A673 (cell line): ENCODE measurements at regions not wholly inside any gene's neighbourhood (a gene's known extent, or its start where the extent isn't known, plus 50 kb on each side); places are given as distances from the start of the nearest gene placed in this dataset.

Source experiments
- BruUV-seq: library from RNA; stranded (reverse); fragments of 400-500 nt; replicated peaks from 2 replicates; lab custom pipeline; 2021; lab: Mats Ljungman, UMichigan
- CTCF ChIA-PET: fragments of 300-600 bp; sonication (Branson Sonifier 250); formaldehyde crosslinking; loops from one replicate; lab custom pipeline; 2022; ENCODE audit warnings: antibody characterized with exemption; lab: Charles Lee
- POLR2A ChIA-PET: fragments of 300-600 bp; sonication (Branson Sonifier 250); formaldehyde crosslinking; loops from one replicate; lab custom pipeline; 2022; ENCODE audit warnings: antibody characterized with exemption; ENCODE audit not compliant: low non-redundant PET; lab: Charles Lee
- DNase-seq: peaks from one replicate; pipeline ENCODE4 v3.0.0-alpha.2; 2015; ENCODE audit warnings: low spot score
- H3K27ac ChIP-seq: fragments of 200-600 bp; sonication (generic); 2 replicates; pipeline ENCODE4 v1.5.1; 2016; ENCODE audit warnings: mixed run types, low read depth, mild to moderate bottlenecking, mixed read lengths, antibody characterized with exemption, low read length; ENCODE audit not compliant: poor library complexity, severe bottlenecking
- H3K27me3 ChIP-seq: fragments of 200-600 bp; sonication (generic); replicated peaks from 2 replicates; pipeline ENCODE4 v1.6.1; 2017; ENCODE audit warnings: mixed run types, low read depth, mild to moderate bottlenecking, mixed read lengths, antibody characterized with exemption, low read length; ENCODE audit not compliant: insufficient read depth, poor library complexity
- H3K36me3 ChIP-seq: fragments of 200-600 bp; sonication (generic); 2 replicates; pipeline ENCODE4 v1.6.1; 2016; ENCODE audit warnings: mixed run types, mild to moderate bottlenecking, mixed read lengths, antibody characterized with exemption, low read length; ENCODE audit not compliant: insufficient read depth, poor library complexity, severe bottlenecking
- H3K4me1 ChIP-seq: fragments of 200-600 bp; sonication (generic); 2 replicates; pipeline ENCODE4 v1.6.1; 2017; ENCODE audit warnings: mixed run types, mild to moderate bottlenecking, mixed read lengths, antibody characterized with exemption, low read length; ENCODE audit not compliant: insufficient read depth, poor library complexity, severe bottlenecking
- H3K4me3 ChIP-seq: fragments of 200-600 bp; sonication (generic); 2 replicates; pipeline ENCODE4 v1.5.1; 2016; ENCODE audit warnings: low read depth, mixed run types, mild to moderate bottlenecking, mixed read lengths, low read length; ENCODE audit not compliant: poor library complexity, severe bottlenecking
- H3K9me3 ChIP-seq: fragments of 200-600 bp; sonication (generic); 2 replicates; pipeline ENCODE4 v1.6.1; 2016; ENCODE audit warnings: mixed run types, low read depth, mild to moderate bottlenecking, mixed read lengths, antibody characterized with exemption, low read length; ENCODE audit not compliant: poor library complexity, severe bottlenecking
- CTCF ChIP-seq: fragments of 300-800, 200-600 bp; sonication (generic); conservative IDR thresholded peaks from 2 replicates; pipeline ENCODE4 v1.5.1; 2017; ENCODE audit warnings: low read depth, mild to moderate bottlenecking, antibody characterized with exemption, low read length, moderate library complexity, mixed read lengths
- EZH2 ChIP-seq: fragments of 200-600 bp; sonication (generic); IDR thresholded peaks from 2 replicates; pipeline ENCODE4 v1.6.1; 2017; ENCODE audit warnings: borderline replicate concordance, low read depth, mild to moderate bottlenecking, mixed read lengths, antibody characterized with exemption, low read length; ENCODE audit not compliant: poor library complexity, severe bottlenecking
- intact Hi-C: fragments of 100-400 bp; cut with micrococcal nuclease; formaldehyde crosslinking; loops from one replicate; pipeline ENCODE4 v1.10.0; 2022; ENCODE audit not compliant: unreplicated experiment

DNA sequence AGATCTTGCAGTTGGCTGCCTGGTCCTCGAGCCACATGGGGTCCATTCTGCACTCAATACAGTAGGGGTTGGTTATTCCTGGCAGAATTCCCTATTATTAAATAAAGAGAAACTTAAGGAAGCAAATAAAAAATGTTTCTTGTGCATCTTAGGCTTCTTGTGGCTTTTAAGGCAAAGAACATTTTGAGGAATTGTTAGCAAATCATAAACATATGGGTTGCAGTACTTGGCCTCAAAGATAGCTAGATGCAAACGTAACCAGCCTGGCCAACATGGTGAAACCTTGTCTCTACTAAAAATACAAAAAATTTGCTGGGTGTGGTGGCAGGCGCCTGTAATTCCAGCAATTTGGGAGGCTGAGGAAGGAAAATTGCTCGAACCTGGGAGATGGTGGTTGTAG, 50.8 kb upstream of the KCNA5 start:
- H3K27me3 ChIP-seq = peaks cover 68% of the 10 kb centered on the region
- no peak for TF ChIP-seq EZH2
- TF ChIP-seq CTCF = no peak

More for the DNA sequence above, 50.8 kb upstream of the KCNA5 start:
- Histone ChIP-seq H3K4me1 (no peaks in the 10 kb centered on the region), H3K4me3 (no peak overlapping the region), H3K27ac (no peak overlapping the region), H3K9me3 (no peaks in the 10 kb centered on the region), H3K36me3 (no peaks in the 10 kb centered on the region)
- POLR2A ChIA-PET = no interaction called here
- CTCF ChIA-PET = no interaction called here
- intact Hi-C loops = no loop called here
- DNase-seq = no peak
- BruUV-seq = no TSS peak
